SK-N-SH (cell line): ENCODE measurements at regions not wholly inside any gene's neighbourhood (a gene's known extent, or its start where the extent isn't known, plus 50 kb on each side); places are given as distances from the start of the nearest gene placed in this dataset.

Experiments used
- CTCF ChIP-seq: fragments of 200-600 bp; sonication (generic); IDR thresholded peaks from 2 replicates; pipeline ENCODE4 v1.6.1; 2017; ENCODE audit warnings: antibody characterized with exemption, mild to moderate bottlenecking, moderate library complexity
- GABPA ChIP-seq: IDR thresholded peaks from 2 replicates; pipeline ENCODE4 v1.4.0; 2012; ENCODE audit warnings: low read depth, mild to moderate bottlenecking
- POLR2AphosphoS5 ChIP-seq: IDR thresholded peaks from 2 replicates; pipeline ENCODE4 v1.6.1; 2012; ENCODE audit warnings: low read depth, low read length
- RFX5 ChIP-seq: IDR thresholded peaks from 2 replicates; pipeline ENCODE4 v1.6.1; 2012; ENCODE audit warnings: mild to moderate bottlenecking, improper control_type of control experiment, low read length
- TF ChIP-seq, protein P1 (sequence below): fragments of 150-350 bp; IDR thresholded peaks from 2 replicates; pipeline ENCODE4 v1.6.1; 2017; ENCODE audit warnings: antibody characterized with exemption, low read length, low read depth, borderline replicate concordance

GRCh38 chr10:29005988-29006387 lies 282.9 kb upstream of the LYZL1 start:
- no peak for TF ChIP-seq GABPA
- no peak for TF ChIP-seq CTCF
- no peak for TF ChIP-seq RFX5
- TF ChIP-seq POLR2AphosphoS5: no peak
- TF ChIP-seq, protein P1, sequence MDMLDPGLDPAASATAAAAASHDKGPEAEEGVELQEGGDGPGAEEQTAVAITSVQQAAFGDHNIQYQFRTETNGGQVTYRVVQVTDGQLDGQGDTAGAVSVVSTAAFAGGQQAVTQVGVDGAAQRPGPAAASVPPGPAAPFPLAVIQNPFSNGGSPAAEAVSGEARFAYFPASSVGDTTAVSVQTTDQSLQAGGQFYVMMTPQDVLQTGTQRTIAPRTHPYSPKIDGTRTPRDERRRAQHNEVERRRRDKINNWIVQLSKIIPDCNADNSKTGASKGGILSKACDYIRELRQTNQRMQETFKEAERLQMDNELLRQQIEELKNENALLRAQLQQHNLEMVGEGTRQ: no peak
